ENCODE measurements at regions not wholly inside any gene's neighbourhood (a gene's known extent, or its start where the extent isn't known, plus 50 kb on each side); places are given as distances from the start of the nearest gene placed in this dataset.

GRCh38 chr3:2023959-2024358 lies 74.7 kb upstream of the CNTN4 start:
- Mint-ChIP-seq H3K4me3 (no peak overlapping the region), H3K36me3 (ENCODE audit: low read depth) (no peaks in the 10 kb centered on the region), H3K27me3 (no peaks in the 10 kb centered on the region), H3K27ac (no peak overlapping the region), H3K9me3 (peaks cover 3% of the 10 kb centered on the region), H3K4me1 (ENCODE audit: low read depth) (no peaks in the 10 kb centered on the region)
- POLR2A ChIA-PET: no interaction called here
- DNase-seq (no peak), ATAC-seq (no peak)
- no peak for TF ChIP-seq CTCF (IDR thresholded peaks at IDR 0.05)
- CTCF ChIA-PET: no interaction called here
- intact Hi-C loops (cut with micrococcal nuclease): no loop called here

- TF ChIP-seq CTCF (IDR thresholded peaks at IDR 0.05): no peak
- intact Hi-C loops (cut with micrococcal nuclease): no loop called here
- no peaks in the 10 kb centered on the region for H3K4me1 Mint-ChIP-seq (ENCODE audit: low read depth)
- ATAC-seq: no peak
- peaks cover 4% of the 10 kb centered on the region for H3K9me3 Mint-ChIP-seq
- no peak overlapping the region for H3K27ac Mint-ChIP-seq
- H3K4me3 Mint-ChIP-seq: no peak overlapping the region
- H3K36me3 Mint-ChIP-seq (ENCODE audit: low read depth): no peaks in the 10 kb centered on the region
- ChIA-PET CTCF (no interaction called here), POLR2A (no interaction called here)
- H3K27me3 Mint-ChIP-seq: no peaks in the 10 kb centered on the region
- no peak for DNase-seq
Measured at GRCh38 chr3:2024713-2025112, 74.0 kb upstream of the CNTN4 start.

GRCh38 chr3:2029559-2029958 lies 69.1 kb upstream of the CNTN4 start:
- TF ChIP-seq CTCF (IDR thresholded peaks at IDR 0.05): no peak
- Mint-ChIP-seq H3K9me3 (peaks cover 4% of the 10 kb centered on the region), H3K27ac (no peak overlapping the region), H3K4me3 (no peak overlapping the region), H3K27me3 (no peaks in the 10 kb centered on the region), H3K36me3 (ENCODE audit: low read depth) (no peaks in the 10 kb centered on the region), H3K4me1 (ENCODE audit: low read depth) (no peaks in the 10 kb centered on the region)
- ChIA-PET POLR2A (no interaction called here), CTCF (no interaction called here)
- no peak for DNase-seq
- intact Hi-C loops (cut with micrococcal nuclease): no loop called here
- ATAC-seq: no peak

DNA sequence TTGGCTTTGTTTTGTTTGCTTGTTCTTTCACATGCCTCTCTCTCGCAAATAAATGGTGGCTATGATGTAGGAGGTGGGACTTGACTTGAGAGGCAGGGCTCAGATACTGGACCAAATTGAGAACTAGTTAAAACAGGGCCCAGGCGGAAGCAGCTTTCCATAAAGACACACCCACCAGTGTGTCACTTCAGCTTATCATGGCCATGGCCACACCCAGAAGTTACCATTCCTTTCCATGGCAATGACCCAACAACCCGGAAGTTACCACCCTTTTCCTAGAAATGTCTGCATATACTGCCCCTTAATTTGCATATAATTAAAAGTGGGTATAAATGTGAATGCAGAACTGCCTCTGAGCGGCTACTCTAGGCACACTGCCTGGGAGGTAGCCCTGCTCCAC lies 62.6 kb upstream of the CNTN4 start:
- Mint-ChIP-seq H3K4me3 (no peak overlapping the region), H3K9me3 (no peaks in the 10 kb centered on the region), H3K27me3 (no peaks in the 10 kb centered on the region), H3K36me3 (ENCODE audit: low read depth) (no peaks in the 10 kb centered on the region), H3K4me1 (ENCODE audit: low read depth) (no peaks in the 10 kb centered on the region), H3K27ac (no peak overlapping the region)
- intact Hi-C loops (cut with micrococcal nuclease): no loop called here
- no peak for TF ChIP-seq CTCF (IDR thresholded peaks at IDR 0.05)
- no peak for DNase-seq
- POLR2A ChIA-PET: no interaction called here
- CTCF ChIA-PET: no interaction called here
- no peak for ATAC-seq

DNA sequence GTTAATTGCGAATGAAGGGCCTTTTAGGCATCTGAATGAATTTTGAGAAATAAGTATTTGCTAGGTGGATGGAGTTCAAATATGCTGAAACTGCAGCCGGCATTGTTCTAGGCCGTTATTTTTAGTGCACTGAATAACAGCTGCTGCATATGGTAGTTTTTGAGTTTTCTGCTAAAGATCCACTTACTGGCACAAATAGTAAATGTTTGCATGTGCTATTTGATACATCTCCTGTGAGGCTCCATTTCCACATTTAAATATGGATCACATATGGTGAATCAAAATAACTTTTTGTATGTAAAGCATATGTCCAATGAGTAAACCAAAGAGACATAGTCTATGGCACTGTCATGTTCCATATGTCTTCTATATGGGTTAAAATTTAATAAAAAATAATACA lies 56.7 kb upstream of the CNTN4 start:
- Mint-ChIP-seq H3K27me3 (no peaks in the 10 kb centered on the region), H3K4me3 (no peak overlapping the region), H3K4me1 (ENCODE audit: low read depth) (no peaks in the 10 kb centered on the region), H3K36me3 (ENCODE audit: low read depth) (no peaks in the 10 kb centered on the region), H3K27ac (no peak overlapping the region), H3K9me3 (no peaks in the 10 kb centered on the region)
- TF ChIP-seq CTCF (IDR thresholded peaks at IDR 0.05): no peak
- POLR2A ChIA-PET: no interaction called here
- DNase-seq (no peak), ATAC-seq (no peak)
- intact Hi-C loops (cut with micrococcal nuclease): no loop called here
- CTCF ChIA-PET: no interaction called here

Data from activated CD8-positive, alpha-beta T cell treated with anti-CD3 and anti-CD28 coated beads for 36 hours (primary cell).